H9 (cell line): ENCODE measurements at regions not wholly inside any gene's neighbourhood (a gene's known extent, or its start where the extent isn't known, plus 50 kb on each side); places are given as distances from the start of the nearest gene placed in this dataset.

Experiments used
- DNase-seq: peaks from one replicate; pipeline ENCODE4 v3.0.0-alpha.2; 2017
- H2AFZ ChIP-seq: one replicate; pipeline ENCODE4 v1.6.1; 2013; ENCODE audit warnings: mild to moderate bottlenecking, low read length, control low read depth, moderate library complexity
- H2AK5ac ChIP-seq: 2 replicates; pipeline ENCODE4 v1.6.1; 2013; ENCODE audit warnings: low read length, control low read depth, mixed read lengths; ENCODE audit not compliant: insufficient read length
- H2BK120ac ChIP-seq: one replicate; pipeline ENCODE4 v1.6.1; 2013; ENCODE audit warnings: low read depth, mild to moderate bottlenecking, low read length, control low read depth, inconsistent platforms; ENCODE audit not compliant: poor library complexity, severe bottlenecking
- H2BK12ac ChIP-seq: 2 replicates; pipeline ENCODE4 v1.6.1; 2013; ENCODE audit warnings: low read length, control low read depth, mixed read lengths, low read depth; ENCODE audit not compliant: insufficient read length
- H2BK15ac ChIP-seq: 2 replicates; pipeline ENCODE4 v1.6.1; 2013; ENCODE audit warnings: low read depth, low read length, control low read depth
- H2BK20ac ChIP-seq: one replicate; pipeline ENCODE4 v1.6.1; 2013; ENCODE audit warnings: low read depth, mild to moderate bottlenecking, low read length, control low read depth, inconsistent platforms; ENCODE audit not compliant: poor library complexity, severe bottlenecking
- H2BK5ac ChIP-seq: 2 replicates; pipeline ENCODE4 v1.6.1; 2013; ENCODE audit warnings: low read length, control low read depth, mixed read lengths; ENCODE audit not compliant: insufficient read length
- H3K14ac ChIP-seq: 2 replicates; pipeline ENCODE4 v1.6.1; 2013; ENCODE audit warnings: low read length, control low read depth; ENCODE audit not compliant: insufficient read depth
- H3K18ac ChIP-seq: 2 replicates; pipeline ENCODE4 v1.6.1; 2013; ENCODE audit warnings: low read depth, mild to moderate bottlenecking, mixed read lengths, low read length, control low read depth; ENCODE audit not compliant: insufficient read length
- H3K23ac ChIP-seq: 2 replicates; pipeline ENCODE4 v1.6.1; 2013; ENCODE audit warnings: low read length, control low read depth, mixed read lengths, low read depth; ENCODE audit not compliant: insufficient read length
- H3K23me2 ChIP-seq: 2 replicates; pipeline ENCODE4 v1.6.1; 2013; ENCODE audit warnings: low read depth, mild to moderate bottlenecking, mixed read lengths, low read length, control low read depth; ENCODE audit not compliant: insufficient read length, poor library complexity, severe bottlenecking
- H3K27ac ChIP-seq: 2 replicates; pipeline ENCODE4 v1.5.1; 2013; ENCODE audit warnings: low read length, control low read depth, mixed read lengths, low read depth; ENCODE audit not compliant: insufficient read length
- H3K27me3 ChIP-seq: 2 replicates; pipeline ENCODE4 v1.6.1; 2013; ENCODE audit warnings: low read length, control low read depth, inconsistent platforms; ENCODE audit not compliant: insufficient read depth
- H3K4ac ChIP-seq: 2 replicates; pipeline ENCODE4 v1.6.1; 2013; ENCODE audit warnings: low read depth, mild to moderate bottlenecking, control low read depth, inconsistent platforms, low read length, moderate library complexity
- H3K4me1 ChIP-seq: 2 replicates; pipeline ENCODE4 v1.6.1; 2013; ENCODE audit warnings: low read length, control low read depth, inconsistent platforms; ENCODE audit not compliant: insufficient read depth
- H3K4me2 ChIP-seq: 2 replicates; pipeline ENCODE4 v1.6.1; 2013; ENCODE audit warnings: low read length, control low read depth, mixed read lengths; ENCODE audit not compliant: insufficient read length, insufficient read depth
- H3K56ac ChIP-seq: 2 replicates; pipeline ENCODE4 v1.6.1; 2013; ENCODE audit warnings: low read depth, mild to moderate bottlenecking, mixed read lengths, low read length, control low read depth; ENCODE audit not compliant: insufficient read length
- H3K79me1 ChIP-seq: 2 replicates; pipeline ENCODE4 v1.6.1; 2013; ENCODE audit warnings: low read depth, mild to moderate bottlenecking, moderate library complexity, low read length, control low read depth, inconsistent platforms; ENCODE audit not compliant: insufficient read depth, poor library complexity, severe bottlenecking
- H3K79me2 ChIP-seq: 2 replicates; pipeline ENCODE4 v1.6.1; 2013; ENCODE audit warnings: low read length, control low read depth, inconsistent platforms; ENCODE audit not compliant: insufficient read depth
- H3K9ac ChIP-seq: 2 replicates; pipeline ENCODE4 v1.6.1; 2013; ENCODE audit warnings: low read length, control low read depth, mixed read lengths; ENCODE audit not compliant: insufficient read length; ENCODE audit errors: extremely low read depth
- H3K9me3 ChIP-seq: one replicate; pipeline ENCODE4 v1.6.1; 2013; ENCODE audit warnings: low read depth, low read length, inconsistent platforms; ENCODE audit not compliant: control insufficient read depth
- H3T11ph ChIP-seq: one replicate; pipeline ENCODE4 v1.6.1; 2013; ENCODE audit warnings: mild to moderate bottlenecking, low read length, control low read depth, inconsistent platforms
- H4K20me1 ChIP-seq: one replicate; pipeline ENCODE4 v1.6.1; 2013; ENCODE audit not compliant: control insufficient read depth, insufficient read length, insufficient read depth
- H4K5ac ChIP-seq: 2 replicates; pipeline ENCODE4 v1.6.1; 2013; ENCODE audit warnings: low read depth, mild to moderate bottlenecking, mixed read lengths, low read length, control low read depth; ENCODE audit not compliant: insufficient read length
- H4K8ac ChIP-seq: replicated peaks from 2 replicates; pipeline ENCODE4 v1.6.1; 2013; ENCODE audit warnings: low read length, control low read depth, mixed read lengths, low read depth; ENCODE audit not compliant: insufficient read length
- H4K91ac ChIP-seq: 2 replicates; pipeline ENCODE4 v1.6.1; 2013; ENCODE audit warnings: low read depth, mild to moderate bottlenecking, moderate library complexity, mixed read lengths, low read length, control low read depth; ENCODE audit not compliant: insufficient read length
- H3K27ac Mint-ChIP-seq, 3 experiments: 2 replicates in 2 of 3; 3 replicates in 1 of 3; pipeline ENCODE4 v1.8.0; 2020 to 2021; ENCODE audit warnings: mixed read lengths in 3 of 3, mild to moderate bottlenecking in 1 of 3, moderate library complexity in 1 of 3
- H3K27me3 Mint-ChIP-seq: 2 replicates; pipeline ENCODE4 v1.8.0; 2021; ENCODE audit warnings: low read depth, mild to moderate bottlenecking, moderate library complexity, mixed read lengths
- H3K36me3 Mint-ChIP-seq, 3 experiments: 2 replicates in 2 of 3; 3 replicates in 1 of 3; pipeline ENCODE4 v1.8.0; 2020 to 2021; ENCODE audit warnings: low read depth in 3 of 3, mixed read lengths in 3 of 3; ENCODE audit not compliant: insufficient read depth in 1 of 3
- H3K4me1 Mint-ChIP-seq, 2 experiments: 2 replicates each; pipeline ENCODE4 v1.8.0; 2020; ENCODE audit warnings: mixed read lengths in 2 of 2
- H3K4me3 Mint-ChIP-seq, 2 experiments: 2 replicates in 1 of 2; 3 replicates in 1 of 2; pipeline ENCODE4 v1.8.0; 2020 to 2021; ENCODE audit warnings: mild to moderate bottlenecking in 2 of 2, mixed read lengths in 2 of 2, moderate library complexity in 1 of 2
- H3K9me3 Mint-ChIP-seq, 2 experiments: 2 replicates in 1 of 2; 3 replicates in 1 of 2; pipeline ENCODE4 v1.8.0; 2020; ENCODE audit warnings: mild to moderate bottlenecking in 2 of 2, mixed read lengths in 2 of 2, moderate library complexity in 1 of 2
- WGBS: extraction: QIAGEN DNeasy Blood & Tissue Kit; methylation state at CpG from one replicate; pipeline ENCODE4 v1.1.7; 2013; ENCODE audit warnings: missing lambda C conversion rate, low lambda C conversion rate, mixed read lengths; ENCODE audit not compliant: insufficient read length; ENCODE audit errors: extremely low coverage; 5-methylcytosine and 5-hydroxymethylcytosine counted together
- TF ChIP-seq, protein P1 (sequence below): fragments of 200-600 bp; sonication (generic); conservative IDR thresholded peaks from 3 replicates; pipeline ENCODE4 v1.8.0; 2021; ENCODE audit warnings: antibody characterized with exemption, mild to moderate bottlenecking

DNA sequence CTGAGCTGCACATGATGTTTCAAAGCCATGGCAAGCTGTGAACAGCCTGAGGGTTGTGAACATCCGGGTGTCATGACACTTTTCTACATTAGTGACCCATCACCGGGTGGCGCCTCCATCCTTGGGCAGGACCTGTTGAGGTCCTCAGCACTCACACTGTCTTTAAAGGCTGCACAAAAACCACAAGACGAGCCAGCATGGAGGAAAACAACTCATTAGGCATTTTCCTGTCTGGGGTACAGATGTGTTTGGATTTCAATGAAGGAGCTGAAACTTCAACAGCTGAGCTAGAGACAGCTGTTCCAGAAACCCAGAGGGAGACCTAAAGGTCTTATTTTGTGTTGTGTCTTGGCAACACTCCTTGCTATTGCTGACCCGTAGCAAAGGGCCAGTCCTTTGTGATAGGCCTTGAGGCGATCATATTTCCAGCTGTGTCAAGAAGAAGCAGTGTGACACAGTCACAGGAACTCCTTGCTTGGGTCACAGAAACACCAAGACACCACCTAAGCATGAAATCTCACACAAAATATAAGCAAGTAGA is 151.8 kb upstream of the VLDLR start:
- Histone ChIP-seq H3K9me3 (no peaks in the 10 kb centered on the region), H3K27me3 (no peaks in the 10 kb centered on the region)
- H3K36me3 Mint-ChIP-seq, result peaks cover 5 to 9% (median 8%) of the 10 kb centered on the region in 3 experiments; a peak in 6 of 7 replicates

More for the DNA sequence above, 151.8 kb upstream of the VLDLR start:
- Histone ChIP-seq H4K91ac (no peak overlapping the region), H3K14ac (no peak overlapping the region), H3K79me2 (no peaks in the 10 kb centered on the region), H3K79me1 (no peaks in the 10 kb centered on the region), H3K4me1 (no peaks in the 10 kb centered on the region), H4K8ac (no peak overlapping the region), H2BK20ac (no peak overlapping the region), H3K23me2 (no peaks in the 10 kb centered on the region), H4K20me1 (no peaks in the 10 kb centered on the region), H2BK15ac (no peak overlapping the region), H3K27ac (no peak overlapping the region), H3K18ac (no peak overlapping the region), H2BK5ac (no peak overlapping the region), H2AK5ac (no peak overlapping the region), H3K4ac (no peak overlapping the region), H3K56ac (no peak overlapping the region), H3K9ac (no peak overlapping the region), H3T11ph (no peak overlapping the region), H2BK120ac (no peak overlapping the region), H2BK12ac (no peak overlapping the region), H3K4me2 (no peak overlapping the region), H3K23ac (no peak overlapping the region), H4K5ac (no peak overlapping the region), H2AFZ (no peak overlapping the region)
- TF ChIP-seq, protein P1, sequence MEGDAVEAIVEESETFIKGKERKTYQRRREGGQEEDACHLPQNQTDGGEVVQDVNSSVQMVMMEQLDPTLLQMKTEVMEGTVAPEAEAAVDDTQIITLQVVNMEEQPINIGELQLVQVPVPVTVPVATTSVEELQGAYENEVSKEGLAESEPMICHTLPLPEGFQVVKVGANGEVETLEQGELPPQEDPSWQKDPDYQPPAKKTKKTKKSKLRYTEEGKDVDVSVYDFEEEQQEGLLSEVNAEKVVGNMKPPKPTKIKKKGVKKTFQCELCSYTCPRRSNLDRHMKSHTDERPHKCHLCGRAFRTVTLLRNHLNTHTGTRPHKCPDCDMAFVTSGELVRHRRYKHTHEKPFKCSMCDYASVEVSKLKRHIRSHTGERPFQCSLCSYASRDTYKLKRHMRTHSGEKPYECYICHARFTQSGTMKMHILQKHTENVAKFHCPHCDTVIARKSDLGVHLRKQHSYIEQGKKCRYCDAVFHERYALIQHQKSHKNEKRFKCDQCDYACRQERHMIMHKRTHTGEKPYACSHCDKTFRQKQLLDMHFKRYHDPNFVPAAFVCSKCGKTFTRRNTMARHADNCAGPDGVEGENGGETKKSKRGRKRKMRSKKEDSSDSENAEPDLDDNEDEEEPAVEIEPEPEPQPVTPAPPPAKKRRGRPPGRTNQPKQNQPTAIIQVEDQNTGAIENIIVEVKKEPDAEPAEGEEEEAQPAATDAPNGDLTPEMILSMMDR, result no peak; the same call in 2 of the 3 replicates
- Mint-ChIP-seq H3K4me1 (peaks cover 6 to 12% of the 10 kb centered on the region in 2 experiments), H3K9me3 (peaks cover 4 to 10% of the 10 kb centered on the region in 2 experiments), H3K27me3 (no peaks in the 10 kb centered on the region), H3K27ac (peak overlapping the region in 1 of 3 experiments; percentile 41; a peak in 3 of 7 replicates), H3K4me3 (no peak overlapping the region)
- WGBS, result no CpG with 5 or more reads among the region's 6 CpGs
- peak; percentile 46 for DNase-seq
